ENCODE measurements at regions not wholly inside any gene's neighbourhood (a gene's known extent, or its start where the extent isn't known, plus 50 kb on each side); places are given as distances from the start of the nearest gene placed in this dataset.

DNA sequence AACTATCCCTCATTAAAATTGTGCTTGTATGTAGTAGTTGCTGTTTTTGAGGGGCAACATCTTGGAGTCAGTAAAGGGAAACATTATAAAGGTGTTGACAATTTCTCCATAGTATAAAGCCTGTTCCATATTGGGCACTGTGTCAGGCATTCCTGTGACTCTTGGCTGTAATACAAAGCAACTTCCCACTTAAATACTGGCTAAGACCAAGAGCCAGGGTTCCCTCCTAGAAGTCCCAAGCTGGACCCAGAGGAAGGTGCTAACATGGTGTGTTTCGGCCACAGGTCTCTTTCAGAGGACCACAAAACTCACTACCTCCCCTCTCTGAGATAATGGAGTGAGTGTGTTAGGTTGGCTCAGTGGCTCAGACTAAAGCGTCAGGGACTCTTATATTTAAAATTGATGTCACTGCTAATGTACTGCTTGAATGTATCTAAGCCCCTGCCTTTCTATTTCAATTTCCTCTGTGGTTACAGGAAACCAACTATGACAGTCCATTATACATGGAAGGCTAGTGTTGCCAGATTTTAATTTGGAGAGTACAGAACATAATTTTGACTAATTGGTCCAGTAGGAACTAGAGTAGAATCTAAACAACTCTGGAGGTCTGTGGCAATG lies 74.7 kb upstream of the RGL1 start:
- H3K4me1 ChIP-seq (ENCODE audit: insufficient read depth, low read length), result peaks cover 31% of the 10 kb centered on the region
- ATAC-seq (no peak), DNase-seq (ENCODE audit: low spot score) (no peak), FAIRE-seq (no peak)
- no peak overlapping the region for H2AFZ ChIP-seq (ENCODE audit: low read length)
- H3K36me3 ChIP-seq (replicated peaks in 1 of 2; ENCODE audit: control insufficient read depth in 1 of 2, insufficient read depth in 2 of 2, low read length in 2 of 2), result no peaks in the 10 kb centered on the region
- no peaks in the 10 kb centered on the region for H3K79me2 ChIP-seq (ENCODE audit: insufficient read depth, low read length)
- ChIA-PET CTCF (ENCODE audit: low intra/inter-chr PET ratio, low total read pairs) (no interaction called here), POLR2A (no interaction called here)
- BruUV-seq (replicated peaks), result no TSS peak
- H3K27me3 ChIP-seq (ENCODE audit: control insufficient read depth in 1 of 2, insufficient read depth in 2 of 2, low read length in 2 of 2), result no peaks in the 10 kb centered on the region
- H3K4me2 ChIP-seq (ENCODE audit: low read depth, low read length), result no peak overlapping the region
- no peak overlapping the region for H3K27ac ChIP-seq (ENCODE audit: extremely low read length, insufficient read depth, low read length)
- 100% methylated on average over 1 of the region's 2 CpGs for WGBS (ENCODE audit: low lambda C conversion rate)
- no peak overlapping the region for H3K9ac ChIP-seq (ENCODE audit: insufficient read depth, low read depth, low read length)
- intact Hi-C loops (cut with micrococcal nuclease; ENCODE audit: unreplicated experiment) (loop anchor here (10.0 kb wide), 1 partner anchor 115 kb away; no protein-coding TSS in a partner anchor), in situ Hi-C loops (cut with HindIII; ENCODE audit: extremely low pct_ligation_motif_present, low pct_unique_long_range_greater_than_20kb) (no loop called here)
- no peaks in the 10 kb centered on the region for H3K9me3 ChIP-seq (ENCODE audit: low read length)
- H3K4me3 ChIP-seq (replicated peaks in 1 of 3; ENCODE audit: insufficient read depth in 1 of 3, low read depth in 2 of 3, low read length in 3 of 3), result no peak overlapping the region
- no peaks in the 10 kb centered on the region for H4K20me1 ChIP-seq (ENCODE audit: insufficient read depth, low read length)
- no peak for TF ChIP-seq SAP130 (CRISPR knock-in tag; IDR thresholded peaks at IDR 0.05; ENCODE audit: low read depth)
- no peak for TF ChIP-seq ZBTB40 (IDR thresholded peaks at IDR 0.05)
- no peak for TF ChIP-seq ZBTB40 (CRISPR knock-in tag; IDR thresholded peaks at IDR 0.05)
- no peak for TF ChIP-seq ZBTB20 (CRISPR knock-in tag; IDR thresholded peaks at IDR 0.05; ENCODE audit: borderline replicate concordance, low read depth)
- TF ChIP-seq ZIK1 (CRISPR knock-in tag; IDR thresholded peaks at IDR 0.05; ENCODE audit: borderline replicate concordance, low read depth), result no peak
- TF ChIP-seq ZNF674 (CRISPR knock-in tag; IDR thresholded peaks at IDR 0.05; ENCODE audit: low read depth), result no peak
- TF ChIP-seq, protein P1, sequence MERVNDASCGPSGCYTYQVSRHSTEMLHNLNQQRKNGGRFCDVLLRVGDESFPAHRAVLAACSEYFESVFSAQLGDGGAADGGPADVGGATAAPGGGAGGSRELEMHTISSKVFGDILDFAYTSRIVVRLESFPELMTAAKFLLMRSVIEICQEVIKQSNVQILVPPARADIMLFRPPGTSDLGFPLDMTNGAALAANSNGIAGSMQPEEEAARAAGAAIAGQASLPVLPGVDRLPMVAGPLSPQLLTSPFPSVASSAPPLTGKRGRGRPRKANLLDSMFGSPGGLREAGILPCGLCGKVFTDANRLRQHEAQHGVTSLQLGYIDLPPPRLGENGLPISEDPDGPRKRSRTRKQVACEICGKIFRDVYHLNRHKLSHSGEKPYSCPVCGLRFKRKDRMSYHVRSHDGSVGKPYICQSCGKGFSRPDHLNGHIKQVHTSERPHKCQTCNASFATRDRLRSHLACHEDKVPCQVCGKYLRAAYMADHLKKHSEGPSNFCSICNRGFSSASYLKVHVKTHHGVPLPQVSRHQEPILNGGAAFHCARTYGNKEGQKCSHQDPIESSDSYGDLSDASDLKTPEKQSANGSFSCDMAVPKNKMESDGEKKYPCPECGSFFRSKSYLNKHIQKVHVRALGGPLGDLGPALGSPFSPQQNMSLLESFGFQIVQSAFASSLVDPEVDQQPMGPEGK (CRISPR knock-in tag; IDR thresholded peaks at IDR 0.05), result no peak
- no peak for TF ChIP-seq GATA4 (IDR thresholded peaks at IDR 0.05; ENCODE audit: borderline replicate concordance, low read depth)

Data from HepG2 (cell line).